GM12892 (cell line): ENCODE measurements at regions not wholly inside any gene's neighbourhood (a gene's known extent, or its start where the extent isn't known, plus 50 kb on each side); places are given as distances from the start of the nearest gene placed in this dataset.

Experiments used
- DNase-seq: peaks from one replicate; pipeline ENCODE4 v3.0.0; 2011; ENCODE audit not compliant: insufficient read length
- FAIRE-seq: peaks from 2 replicates; lab custom pipeline; 2011; peaks lifted over from hg19 to GRCh38; lab: Jason Lieb, UNC
- POLR2A ChIP-seq: IDR thresholded peaks from 2 replicates; pipeline ENCODE4 v1.6.1; 2011; ENCODE audit warnings: low read depth, low read length, control low read depth
- POLR2AphosphoS5 ChIP-seq: IDR thresholded peaks from 2 replicates; pipeline ENCODE4 v1.6.1; 2011; ENCODE audit warnings: low read depth, low read length, control low read depth
- TAF1 ChIP-seq: IDR thresholded peaks from 2 replicates; pipeline ENCODE4 v1.6.1; 2011; ENCODE audit warnings: low read depth, mild to moderate bottlenecking, control low read depth, low read length, borderline replicate concordance

GRCh38 chr18:28582724-28583123 lies 405.8 kb upstream of the CDH2 start:
- FAIRE-seq (no peak), DNase-seq (no peak)
- TF ChIP-seq POLR2AphosphoS5: no peak
- no peak for TF ChIP-seq TAF1
- no peak for TF ChIP-seq POLR2A

GRCh38 chr18:28581521-28582071 lies 404.7 kb upstream of the CDH2 start:
- TF ChIP-seq POLR2AphosphoS5: no peak
- TF ChIP-seq TAF1: no peak
- no peak for TF ChIP-seq POLR2A
- FAIRE-seq (no peak), DNase-seq (no peak)

GRCh38 chr18:28576941-28577340 lies 400.0 kb upstream of the CDH2 start:
- DNase-seq (no peak), FAIRE-seq (no peak)
- TF ChIP-seq TAF1: no peak

GRCh38 chr18:28575123-28575522 lies 398.2 kb upstream of the CDH2 start:
- DNase-seq (no peak), FAIRE-seq (no peak)
- TF ChIP-seq POLR2AphosphoS5: no peak
- TF ChIP-seq TAF1: no peak
- no peak for TF ChIP-seq POLR2A

GRCh38 chr18:28574175-28574574 lies 397.2 kb upstream of the CDH2 start:
- no peak for DNase-seq
- no peak for FAIRE-seq
- TF ChIP-seq POLR2A (no peak), POLR2AphosphoS5 (no peak), TAF1 (no peak)

GRCh38 chr18:28571929-28572328 lies 395.0 kb upstream of the CDH2 start:
- no peak for FAIRE-seq
- DNase-seq: no peak
- TF ChIP-seq POLR2A: no peak
- TF ChIP-seq POLR2AphosphoS5: no peak
- no peak for TF ChIP-seq TAF1

GRCh38 chr18:28560331-28560730 lies 383.4 kb upstream of the CDH2 start:
- no peak for FAIRE-seq
- no peak for DNase-seq
- TF ChIP-seq POLR2A: no peak
- no peak for TF ChIP-seq POLR2AphosphoS5
- no peak for TF ChIP-seq TAF1

- no peak for FAIRE-seq
- TF ChIP-seq POLR2AphosphoS5: no peak
- TF ChIP-seq TAF1: no peak
- TF ChIP-seq POLR2A: no peak
- no peak for DNase-seq
Observed at GRCh38 chr18:28559511-28559910, 382.6 kb upstream of the CDH2 start.

- FAIRE-seq: no peak
- no peak for DNase-seq
- no peak for TF ChIP-seq POLR2A
- no peak for TF ChIP-seq TAF1
- TF ChIP-seq POLR2AphosphoS5: no peak
Observed at GRCh38 chr18:28541934-28542333, 365.0 kb upstream of the CDH2 start.

GRCh38 chr18:28541276-28541930 lies 364.5 kb upstream of the CDH2 start:
- DNase-seq (no peak), FAIRE-seq (no peak)
- TF ChIP-seq TAF1 (no peak), POLR2A (no peak), POLR2AphosphoS5 (no peak)

- TF ChIP-seq POLR2AphosphoS5 (no peak), TAF1 (no peak), POLR2A (no peak)
- DNase-seq: no peak
- no peak for FAIRE-seq
Observed at GRCh38 chr18:28529644-28530043, 352.7 kb upstream of the CDH2 start.

- TF ChIP-seq TAF1 (no peak), POLR2AphosphoS5 (no peak), POLR2A (no peak)
- no peak for DNase-seq
- FAIRE-seq: no peak
Observed at GRCh38 chr18:28526196-28526595, 349.3 kb upstream of the CDH2 start.
